ENCODE measurements at regions not wholly inside any gene's neighbourhood (a gene's known extent, or its start where the extent isn't known, plus 50 kb on each side); places are given as distances from the start of the nearest gene placed in this dataset.

- no peak for TF ChIP-seq POLR2A (IDR thresholded peaks at IDR 0.05; ENCODE audit: low read length)
- TF ChIP-seq GATA1 (IDR thresholded peaks at IDR 0.05; ENCODE audit: low read depth, low read length): no peak
These were observed 175.3 kb upstream of the AVPR1A start for GRCh38 chr12:63326260-63326659.

Data from erythroblast (primary cell).